PC-3 (cell line): ENCODE measurements at regions not wholly inside any gene's neighbourhood (a gene's known extent, or its start where the extent isn't known, plus 50 kb on each side); places are given as distances from the start of the nearest gene placed in this dataset.
"Not testable (repeated sequence)": the region's sequence is repeated elsewhere in the genome, so short reads cannot be mapped to it uniquely, and the experiment has no call there.

Experiments used
- ATAC-seq: fragments of 200-7000 bp; cut with Tn5 transposase; 2 replicates; pipeline ENCODE4 v1.9.1; 2020; ENCODE audit warnings: mild to moderate bottlenecking, moderate library complexity
- BruUV-seq: library from RNA; stranded (reverse); fragments of 400-500 nt; replicated peaks from 2 replicates; lab custom pipeline; 2021; lab: Mats Ljungman, UMichigan
- CTCF ChIA-PET: fragments of 300-600 bp; sonication (Branson Sonifier 250); formaldehyde crosslinking; loops from one replicate; lab custom pipeline; 2022; ENCODE audit warnings: antibody characterized with exemption; lab: Charles Lee
- POLR2A ChIA-PET: fragments of 300-600 bp; sonication (Branson Sonifier 250); formaldehyde crosslinking; loops from one replicate; lab custom pipeline; 2022; ENCODE audit warnings: antibody characterized with exemption; ENCODE audit not compliant: unreplicated experiment; lab: Charles Lee
- DNase-seq: peaks from one replicate; pipeline ENCODE4 v3.0.0-alpha.2; 2015
- H2AFZ ChIP-seq: fragments of 300-600 bp; sonication (generic); 2 replicates; pipeline ENCODE4 v1.6.0; 2016; ENCODE audit warnings: antibody characterized with exemption, low read length
- H3F3A ChIP-seq: fragments of 300-600 bp; sonication (generic); one replicate; pipeline ENCODE4 v1.6.0; 2017; ENCODE audit warnings: antibody characterized with exemption, low read length, control low read depth, mild to moderate bottlenecking; ENCODE audit not compliant: unreplicated experiment
- H3K27ac ChIP-seq: fragments of 300-600 bp; sonication (generic); 2 replicates; pipeline ENCODE4 v1.5.1; 2016; ENCODE audit warnings: mild to moderate bottlenecking, low read length
- H3K27me3 ChIP-seq: fragments of 300-600 bp; sonication (generic); 2 replicates; pipeline ENCODE4 v1.6.1; 2016; ENCODE audit warnings: low read length, mixed read lengths
- H3K36me3 ChIP-seq: fragments of 300-600 bp; sonication (generic); 2 replicates; pipeline ENCODE4 v1.6.1; 2016; ENCODE audit warnings: low read depth, mixed run types, low read length, mixed read lengths
- H3K4me1 ChIP-seq: fragments of 300-600 bp; sonication (generic); 2 replicates; pipeline ENCODE4 v1.5.1; 2016; ENCODE audit warnings: low read length; ENCODE audit not compliant: insufficient read depth
- H3K4me2 ChIP-seq: fragments of 300-600 bp; sonication (generic); 2 replicates; pipeline ENCODE4 v1.6.0; 2016; ENCODE audit warnings: low read length
- H3K4me3 ChIP-seq: fragments of 300-600 bp; sonication (generic); 2 replicates; pipeline ENCODE4 v1.5.1; 2016; ENCODE audit warnings: mild to moderate bottlenecking, low read length, mixed read lengths
- H3K79me2 ChIP-seq: fragments of 300-600 bp; sonication (generic); 2 replicates; pipeline ENCODE4 v1.6.1; 2017; ENCODE audit warnings: low read length, mixed read lengths
- H3K9ac ChIP-seq: fragments of 300-600 bp; sonication (generic); 2 replicates; pipeline ENCODE4 v1.6.0; 2016; ENCODE audit warnings: mild to moderate bottlenecking, low read length
- H3K9me2 ChIP-seq: fragments of 300-600 bp; sonication (generic); replicated peaks from 2 replicates; pipeline ENCODE4 v1.6.1; 2016; ENCODE audit warnings: mixed run types, low read length, mixed read lengths
- H3K9me3 ChIP-seq: fragments of 300-600 bp; sonication (generic); 2 replicates; pipeline ENCODE4 v1.6.1; 2016; ENCODE audit warnings: low read length, mixed read lengths
- H4K20me1 ChIP-seq: fragments of 300-600 bp; sonication (generic); 2 replicates; pipeline ENCODE4 v1.6.1; 2016; ENCODE audit warnings: low read length, mixed read lengths
- CTCF ChIP-seq: fragments of 300-600 bp; sonication (generic); conservative IDR thresholded peaks from 2 replicates; pipeline ENCODE4 v1.5.1; 2017; ENCODE audit warnings: antibody characterized with exemption, low read depth, mild to moderate bottlenecking, low read length
- EZH2 ChIP-seq: fragments of 300-600 bp; sonication (generic); IDR thresholded peaks from one replicate; pipeline ENCODE4 v1.6.1; 2017; ENCODE audit warnings: antibody characterized with exemption, mild to moderate bottlenecking, low read length; ENCODE audit not compliant: unreplicated experiment
- EZH2phosphoT487 ChIP-seq: fragments of 300-600 bp; sonication (generic); IDR thresholded peaks from 2 replicates; pipeline ENCODE4 v1.6.1; 2018; ENCODE audit warnings: mild to moderate bottlenecking, antibody characterized with exemption, low read length, borderline replicate concordance
- intact Hi-C: fragments of 100-400 bp; cut with micrococcal nuclease; formaldehyde crosslinking; loops from 2 replicates; pipeline ENCODE4 v1.9.0; 2023

- POLR2A ChIA-PET = no interaction called here
Observed at GRCh38 chr5:67875601-67876000, 340.0 kb upstream of the PIK3R1 start.

GRCh38 chr5:67873935-67874334 is 341.6 kb upstream of the PIK3R1 start:
- Histone ChIP-seq H3F3A (no peaks in the 10 kb centered on the region), H3K27ac (no peak overlapping the region), H3K36me3 (no peaks in the 10 kb centered on the region), H3K9ac (no peak overlapping the region), H3K27me3 (no peaks in the 10 kb centered on the region), H3K9me3 (no peaks in the 10 kb centered on the region), H3K4me1 (no peaks in the 10 kb centered on the region), H3K9me2 (no peaks in the 10 kb centered on the region), H3K4me2 (no peak overlapping the region), H2AFZ (no peak overlapping the region), H4K20me1 (no peaks in the 10 kb centered on the region), H3K4me3 (no peak overlapping the region), H3K79me2 (no peaks in the 10 kb centered on the region)
- POLR2A ChIA-PET = no interaction called here
- no peak for TF ChIP-seq EZH2phosphoT487
- TF ChIP-seq CTCF = no peak
- DNase-seq = no peak
- no peak for ATAC-seq
- CTCF ChIA-PET = no interaction called here
- no TSS peak for BruUV-seq
- intact Hi-C loops = no loop called here

More at GRCh38 chr5:67875601-67876000, 340.0 kb upstream of the PIK3R1 start:
- no peak overlapping the region for H3K4me2 ChIP-seq
- H3K4me1 ChIP-seq = no peaks in the 10 kb centered on the region
- no peak overlapping the region for H3K27ac ChIP-seq
- no peaks in the 10 kb centered on the region for H4K20me1 ChIP-seq
- no peaks in the 10 kb centered on the region for H3K36me3 ChIP-seq
- CTCF ChIA-PET = no interaction called here
- BruUV-seq = no TSS peak
- no peak overlapping the region for H3K4me3 ChIP-seq
- TF ChIP-seq EZH2phosphoT487 (no peak), EZH2 (no peak), CTCF (no peak)
- intact Hi-C loops = no loop called here
- no peak for ATAC-seq
- no peaks in the 10 kb centered on the region for H3K9me3 ChIP-seq
- no peaks in the 10 kb centered on the region for H3K79me2 ChIP-seq
- H3K9me2 ChIP-seq = no peaks in the 10 kb centered on the region
- H3K27me3 ChIP-seq = no peaks in the 10 kb centered on the region
- H3K9ac ChIP-seq = no peak overlapping the region
- no peak overlapping the region for H2AFZ ChIP-seq
- no peaks in the 10 kb centered on the region for H3F3A ChIP-seq
- no peak for DNase-seq

- POLR2A ChIA-PET = no interaction called here
- intact Hi-C loops = no loop called here
- Histone ChIP-seq H3K4me3 (no peak overlapping the region), H3K27ac (no peak overlapping the region), H3F3A (no peaks in the 10 kb centered on the region), H2AFZ (no peak overlapping the region), H3K36me3 (no peaks in the 10 kb centered on the region), H3K4me1 (no peaks in the 10 kb centered on the region), H3K9me3 (no peaks in the 10 kb centered on the region), H4K20me1 (no peaks in the 10 kb centered on the region), H3K9me2 (no peaks in the 10 kb centered on the region), H3K4me2 (no peak overlapping the region), H3K27me3 (no peaks in the 10 kb centered on the region), H3K79me2 (no peaks in the 10 kb centered on the region), H3K9ac (no peak overlapping the region)
- no peak for TF ChIP-seq CTCF
- no peak for DNase-seq
- ATAC-seq = no peak
- CTCF ChIA-PET = no interaction called here
- no TSS peak for BruUV-seq
Observed at GRCh38 chr5:67870662-67871061, 344.9 kb upstream of the PIK3R1 start.

GRCh38 chr5:67864335-67864734 is 351.2 kb upstream of the PIK3R1 start:
- H3K4me2 ChIP-seq, intact Hi-C loops, BruUV-seq, H2AFZ ChIP-seq, H3F3A ChIP-seq, H3K9ac ChIP-seq, H3K4me3 ChIP-seq, ATAC-seq, DNase-seq, CTCF ChIA-PET, H3K9me2 ChIP-seq, H3K27ac ChIP-seq, H3K27me3 ChIP-seq, H3K36me3 ChIP-seq, H3K79me2 ChIP-seq, POLR2A ChIA-PET, H3K9me3 ChIP-seq, H3K4me1 ChIP-seq, H4K20me1 ChIP-seq: not testable (repeated sequence)
